ENCODE measurements at regions not wholly inside any gene's neighbourhood (a gene's known extent, or its start where the extent isn't known, plus 50 kb on each side); places are given as distances from the start of the nearest gene placed in this dataset.

DNA sequence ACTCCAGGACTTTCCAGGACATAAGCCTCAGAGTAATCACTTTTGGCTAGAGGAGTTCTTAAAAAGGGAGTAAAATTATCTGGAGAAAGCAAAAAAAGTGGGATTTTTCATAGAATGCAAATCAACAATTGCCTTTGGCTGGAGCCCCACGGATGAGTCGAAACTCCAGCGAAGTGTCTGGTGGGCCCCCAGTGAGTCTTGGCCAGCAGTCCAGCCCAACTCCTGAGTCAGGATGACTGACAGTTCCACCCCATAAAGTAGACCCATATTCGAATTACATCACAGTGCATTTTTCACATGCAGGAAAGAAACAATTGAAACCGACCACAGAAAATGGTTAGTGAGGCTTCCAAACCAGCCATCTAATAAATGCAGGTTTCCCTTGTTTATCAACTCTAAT lies 265.7 kb downstream of the BCL11B start:
- TF ChIP-seq EZH2 (IDR thresholded peaks at IDR 0.05; ENCODE audit: insufficient read depth, poor library complexity, severe bottlenecking): no peak
- no peak for TF ChIP-seq EZH2phosphoT487 (IDR thresholded peaks at IDR 0.05; ENCODE audit: insufficient read depth, low read depth)

All from GM23248 (cell line).